ENCODE measurements at regions not wholly inside any gene's neighbourhood (a gene's known extent, or its start where the extent isn't known, plus 50 kb on each side); places are given as distances from the start of the nearest gene placed in this dataset.
"Not testable (repeated sequence)": the region's sequence is repeated elsewhere in the genome, so short reads cannot be mapped to it uniquely, and the experiment has no call there.

DNA sequence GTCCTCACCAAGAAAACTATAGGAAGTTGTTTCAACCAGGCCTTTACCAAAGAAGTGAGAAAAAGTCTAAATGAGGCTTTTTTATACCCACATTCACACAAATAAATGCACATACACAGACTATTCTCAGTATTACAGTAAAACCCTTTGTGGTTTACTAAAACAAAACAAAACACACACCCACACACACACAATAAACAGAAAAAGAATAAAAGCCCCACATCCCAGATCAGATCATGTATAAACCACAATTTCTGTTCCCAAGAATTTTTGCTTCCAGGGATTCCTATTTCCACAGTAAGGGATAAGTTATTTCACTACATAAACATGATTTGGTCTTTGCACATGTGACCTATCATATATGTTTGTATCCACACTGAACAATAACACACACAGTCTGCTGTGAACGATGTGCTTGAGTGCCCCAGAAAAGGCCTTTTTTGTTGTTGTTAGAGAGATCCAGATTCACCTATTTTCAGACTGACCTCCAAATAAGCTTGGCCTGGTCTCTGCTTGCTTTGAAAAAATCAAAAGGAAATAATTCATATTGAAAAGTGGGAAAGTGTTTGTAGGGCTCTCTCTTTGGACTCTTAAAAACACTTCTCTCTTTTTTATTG, 283.4 kb upstream of the ATP11B start:
- DNase-seq (ENCODE audit: low read depth) = no peak

GRCh38 chr3:182514236-182514964, 278.9 kb upstream of the ATP11B start:
- DNase-seq (ENCODE audit: low read depth) = no peak

GRCh38 chr3:182516597-182517336, 276.5 kb upstream of the ATP11B start:
- DNase-seq (ENCODE audit: low read depth) = no peak

GRCh38 chr3:182519569-182519968, 273.7 kb upstream of the ATP11B start:
- no peak for DNase-seq (ENCODE audit: low read depth)

DNA sequence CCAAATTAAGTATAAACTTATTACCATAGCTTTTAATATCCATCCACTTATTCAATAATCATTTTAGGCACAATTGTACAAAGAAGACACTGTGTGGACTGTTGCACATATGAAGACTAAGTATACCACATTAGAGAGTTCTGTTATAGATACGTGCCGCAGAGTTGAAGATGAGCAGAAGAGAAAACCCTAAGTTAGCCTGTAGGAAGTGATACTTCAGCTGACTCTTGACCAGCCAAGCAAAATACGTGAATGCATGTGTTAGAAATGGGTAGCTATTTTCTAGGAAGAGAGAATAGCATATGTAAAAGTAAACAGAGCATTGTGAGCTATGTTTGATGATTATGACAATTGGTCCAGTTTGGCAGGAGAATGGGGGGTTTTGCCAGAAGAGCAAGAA, 272.0 kb upstream of the ATP11B start:
- no peak for DNase-seq (ENCODE audit: low read depth)

- not testable (repeated sequence) for DNase-seq (ENCODE audit: low read depth)
Observed at GRCh38 chr3:182523424-182523823, 269.9 kb upstream of the ATP11B start.

- no peak for DNase-seq (ENCODE audit: low read depth)
Observed at GRCh38 chr3:182523836-182524235, 269.5 kb upstream of the ATP11B start.

DNA sequence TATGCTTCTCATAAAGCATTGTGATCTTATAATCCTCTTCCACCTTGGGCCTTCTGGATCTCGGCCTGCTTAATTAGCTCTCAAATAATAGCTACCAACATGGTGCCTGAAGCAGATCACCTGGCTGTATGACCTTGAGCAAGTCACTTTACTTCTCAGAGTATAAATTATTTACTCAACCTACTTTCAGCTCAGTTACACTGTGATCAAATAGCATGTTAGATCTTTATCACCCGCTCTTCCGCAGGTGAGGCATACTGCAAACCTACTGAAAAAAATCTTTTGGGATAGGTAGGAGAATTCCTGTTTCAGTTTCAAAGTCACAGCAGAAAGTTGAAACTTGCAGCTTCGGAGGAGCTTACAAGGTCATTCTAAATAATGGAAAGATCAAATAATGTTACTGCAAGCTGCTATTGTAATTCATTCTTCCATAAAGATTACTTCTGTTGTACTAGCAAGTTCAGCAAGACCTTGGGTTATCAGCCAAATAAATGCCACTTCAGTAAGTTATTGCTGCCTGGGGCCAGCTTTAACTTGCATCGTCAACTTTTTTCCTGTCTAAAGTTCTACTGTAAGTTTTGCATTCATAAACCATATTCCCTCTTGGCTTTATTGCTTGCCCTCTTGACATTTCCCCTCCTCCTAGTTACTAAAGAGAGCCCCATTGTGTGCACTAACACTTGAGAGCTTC, 268.4 kb upstream of the ATP11B start:
- DNase-seq (ENCODE audit: low read depth) = no peak

- DNase-seq (ENCODE audit: low read depth) = no peak
Observed at GRCh38 chr3:182525766-182526374, 267.4 kb upstream of the ATP11B start.

- DNase-seq (ENCODE audit: low read depth) = no peak
Observed at GRCh38 chr3:182527745-182528144, 265.6 kb upstream of the ATP11B start.

DNA sequence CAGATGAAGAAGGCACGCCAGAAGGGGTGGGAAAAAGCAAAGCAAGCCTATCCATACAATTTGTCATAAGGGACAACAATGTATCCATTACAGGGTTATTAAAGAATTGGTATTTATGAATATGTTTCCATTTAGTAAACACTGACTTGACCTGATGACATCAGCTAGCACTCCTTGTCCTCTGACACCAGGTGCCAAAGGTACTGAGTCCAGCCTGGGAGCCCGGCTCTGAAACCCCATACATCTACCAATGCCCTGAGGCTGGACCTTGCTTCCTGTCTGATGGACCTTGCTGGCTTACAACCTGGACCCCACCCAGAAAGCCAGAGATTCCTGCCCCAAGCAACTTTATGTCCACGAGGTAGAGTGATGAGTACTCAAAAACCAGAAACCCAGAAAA, 263.0 kb upstream of the ATP11B start:
- DNase-seq (ENCODE audit: low read depth) = no peak

GRCh38 chr3:182533394-182533793, 259.9 kb upstream of the ATP11B start:
- DNase-seq (ENCODE audit: low read depth) = no peak

GRCh38 chr3:182544542-182544941, 248.8 kb upstream of the ATP11B start:
- DNase-seq (ENCODE audit: low read depth) = no peak

GRCh38 chr3:182562274-182562673, 231.0 kb upstream of the ATP11B start:
- no peak for DNase-seq (ENCODE audit: low read depth)

GRCh38 chr3:182565916-182566796, 227.1 kb upstream of the ATP11B start:
- DNase-seq (ENCODE audit: low read depth) = no peak

GRCh38 chr3:182567700-182568099, 225.6 kb upstream of the ATP11B start:
- no peak for DNase-seq (ENCODE audit: low read depth)

DNA sequence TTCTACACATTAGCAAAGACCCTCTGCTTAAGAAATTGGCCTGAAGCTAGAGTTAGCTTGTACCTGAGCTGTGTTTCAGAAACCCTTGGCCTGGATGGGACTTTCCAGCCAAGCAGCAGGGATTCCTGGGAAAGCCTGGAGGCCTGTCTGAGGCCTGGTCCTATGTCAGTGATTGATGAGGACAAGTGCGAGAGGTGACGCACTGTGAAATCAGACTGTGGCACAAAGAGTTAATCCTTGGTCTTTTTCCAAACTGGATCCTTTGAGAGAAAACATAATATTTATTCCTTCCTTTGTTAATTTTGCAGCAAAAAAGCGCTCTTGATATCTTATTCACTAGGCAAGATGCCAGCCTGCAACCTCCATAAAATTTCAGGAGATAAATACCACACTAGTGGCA, 225.0 kb upstream of the ATP11B start:
- no peak for DNase-seq (ENCODE audit: low read depth)

GRCh38 chr3:182568876-182569275, 224.4 kb upstream of the ATP11B start:
- no peak for DNase-seq (ENCODE audit: low read depth)

GRCh38 chr3:182570946-182571594, 222.2 kb upstream of the ATP11B start:
- DNase-seq (ENCODE audit: low read depth) = no peak

DNA sequence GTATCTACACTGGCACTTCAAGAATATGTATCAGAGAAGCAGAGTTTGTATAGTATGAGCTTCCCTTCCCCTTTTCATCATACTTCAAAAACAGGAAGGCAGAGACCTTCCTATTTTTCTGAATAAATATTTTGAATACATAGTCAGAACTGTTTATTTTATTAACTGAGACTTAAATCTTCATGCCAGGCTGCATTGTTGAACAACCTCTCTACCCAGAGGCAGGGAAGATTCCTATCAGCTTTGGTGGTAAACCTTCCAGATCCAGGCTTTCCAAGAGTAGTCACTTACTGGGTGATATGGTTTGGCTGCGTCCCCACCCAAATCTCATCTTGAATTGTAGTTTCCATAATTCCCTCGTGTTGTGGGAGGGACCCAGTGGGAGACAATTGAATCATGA, 217.4 kb upstream of the ATP11B start:
- no peak for DNase-seq (ENCODE audit: low read depth)

DNA sequence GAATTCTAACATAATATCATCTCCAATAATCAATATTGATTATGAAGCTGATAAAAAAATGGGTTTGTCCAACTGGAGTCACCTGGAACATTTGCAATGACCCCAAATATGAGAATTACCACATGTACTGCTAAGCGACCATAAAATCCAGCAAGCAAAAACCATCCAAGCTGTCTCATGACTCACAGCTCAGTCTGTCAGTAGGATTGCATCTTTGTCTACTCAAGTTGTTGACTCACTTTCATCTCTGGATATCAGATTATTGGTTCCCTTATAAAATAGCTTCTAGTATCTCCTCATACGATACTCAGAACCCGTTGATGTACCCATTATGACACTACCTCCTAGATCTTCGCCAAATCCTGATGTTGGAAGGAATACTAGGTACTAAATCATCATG, 209.8 kb upstream of the ATP11B start:
- DNase-seq (ENCODE audit: low read depth) = no peak

All from GM04504 (cell line).